Prostate gland (tissue), 2 donors: ENCODE measurements at regions not wholly inside any gene's neighbourhood (a gene's known extent, or its start where the extent isn't known, plus 50 kb on each side); places are given as distances from the start of the nearest gene placed in this dataset.

Experiments
- DNase-seq: peaks from one replicate; pipeline ENCODE4 v3.0.0-alpha.2; 2019; ENCODE audit warnings: low spot score
- H3K27ac ChIP-seq, 2 donors: fragments of 200-600 bp; sonication (generic); 2 replicates each; pipeline ENCODE4 v1.5.1; 2017 to 2019
- H3K27me3 ChIP-seq: fragments of 200-600 bp; sonication (generic); replicated peaks from 2 replicates; pipeline ENCODE4 v1.5.1; 2019; ENCODE audit not compliant: insufficient read depth
- H3K36me3 ChIP-seq, 2 donors: fragments of 200-600 bp; sonication (generic); 1 replicate in 1 of 2; 2 replicates in 1 of 2; pipeline versions ENCODE4 v1.5.1 to v1.8.1; 2017 to 2019
- H3K4me1 ChIP-seq: fragments of 200-600 bp; sonication (generic); replicated peaks from 2 replicates; pipeline ENCODE4 v1.5.1; 2019
- H3K4me3 ChIP-seq, 2 donors: fragments of 200-600 bp; sonication (generic); 2 replicates each; pipeline ENCODE4 v1.5.1; 2017 to 2019
- H3K9me3 ChIP-seq: fragments of 200-600 bp; sonication (generic); 2 replicates; pipeline ENCODE4 v1.5.1; 2017
- POLR2A ChIP-seq: fragments of 450-650 bp; IDR thresholded peaks from one replicate; pipeline ENCODE4 v1.6.1; 2016; ENCODE audit warnings: antibody characterized with exemption, mild to moderate bottlenecking
- POLR2AphosphoS5 ChIP-seq: sonication (generic); formaldehyde crosslinking; IDR thresholded peaks from one replicate; pipeline ENCODE4 v1.6.1; 2017; ENCODE audit warnings: antibody characterized with exemption
- WGBS: methylation state at CpG from one replicate; pipeline ENCODE4 v1.1.5; 2018; 5-methylcytosine and 5-hydroxymethylcytosine counted together
- intact Hi-C: fragments of 100-400 bp; cut with DNase I; formaldehyde crosslinking; loops from one replicate; pipeline ENCODE4 v1.14.2; 2022
- TF ChIP-seq, protein P1 (sequence below), 4 experiments: fragments of 200-600 bp in 2 of 4; fragments of 450-650 bp in 2 of 4; sonication (generic) in 2 of 4; IDR thresholded peaks; 1 replicate in 3 of 4; 2 replicates in 1 of 4; pipeline ENCODE4 v1.5.1; 2016 to 2019; ENCODE audit warnings: antibody characterized with exemption in 4 of 4, mild to moderate bottlenecking in 2 of 4, moderate library complexity in 2 of 4

DNA sequence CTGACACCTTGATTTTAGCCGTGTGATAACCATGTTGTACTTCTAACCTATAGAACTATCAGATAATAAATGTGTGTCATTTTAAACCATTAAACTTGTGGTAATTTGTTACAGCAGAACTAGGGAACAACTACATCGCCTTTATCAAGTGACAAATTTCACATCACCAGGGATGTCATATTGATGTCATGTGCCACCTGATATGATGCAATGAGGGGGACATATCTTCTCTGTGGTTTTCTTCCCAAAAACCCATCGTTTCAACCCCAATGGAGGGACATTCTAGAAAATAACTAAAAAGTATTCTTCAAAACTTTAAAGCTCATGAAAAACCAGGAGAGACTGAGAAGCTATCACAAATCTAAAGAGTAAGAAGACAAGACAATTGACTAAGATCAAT, 212.2 kb downstream of the ETV1 start:
- 81% methylated on average over 3 of the region's 3 CpGs for WGBS
- no peaks in the 10 kb centered on the region for H3K36me3 ChIP-seq
- H3K27me3 ChIP-seq = no peaks in the 10 kb centered on the region
- no peaks in the 10 kb centered on the region for H3K9me3 ChIP-seq
- no peak for DNase-seq
- H3K4me1 ChIP-seq = no peaks in the 10 kb centered on the region
- no peak overlapping the region for H3K4me3 ChIP-seq
- no peak for TF ChIP-seq POLR2A
- no peak for TF ChIP-seq POLR2AphosphoS5
- TF ChIP-seq, protein P1, sequence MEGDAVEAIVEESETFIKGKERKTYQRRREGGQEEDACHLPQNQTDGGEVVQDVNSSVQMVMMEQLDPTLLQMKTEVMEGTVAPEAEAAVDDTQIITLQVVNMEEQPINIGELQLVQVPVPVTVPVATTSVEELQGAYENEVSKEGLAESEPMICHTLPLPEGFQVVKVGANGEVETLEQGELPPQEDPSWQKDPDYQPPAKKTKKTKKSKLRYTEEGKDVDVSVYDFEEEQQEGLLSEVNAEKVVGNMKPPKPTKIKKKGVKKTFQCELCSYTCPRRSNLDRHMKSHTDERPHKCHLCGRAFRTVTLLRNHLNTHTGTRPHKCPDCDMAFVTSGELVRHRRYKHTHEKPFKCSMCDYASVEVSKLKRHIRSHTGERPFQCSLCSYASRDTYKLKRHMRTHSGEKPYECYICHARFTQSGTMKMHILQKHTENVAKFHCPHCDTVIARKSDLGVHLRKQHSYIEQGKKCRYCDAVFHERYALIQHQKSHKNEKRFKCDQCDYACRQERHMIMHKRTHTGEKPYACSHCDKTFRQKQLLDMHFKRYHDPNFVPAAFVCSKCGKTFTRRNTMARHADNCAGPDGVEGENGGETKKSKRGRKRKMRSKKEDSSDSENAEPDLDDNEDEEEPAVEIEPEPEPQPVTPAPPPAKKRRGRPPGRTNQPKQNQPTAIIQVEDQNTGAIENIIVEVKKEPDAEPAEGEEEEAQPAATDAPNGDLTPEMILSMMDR (IDR thresholded peaks at IDR 0.05) = no peak
- intact Hi-C loops = no loop called here
- H3K27ac ChIP-seq = no peak overlapping the region

DNA sequence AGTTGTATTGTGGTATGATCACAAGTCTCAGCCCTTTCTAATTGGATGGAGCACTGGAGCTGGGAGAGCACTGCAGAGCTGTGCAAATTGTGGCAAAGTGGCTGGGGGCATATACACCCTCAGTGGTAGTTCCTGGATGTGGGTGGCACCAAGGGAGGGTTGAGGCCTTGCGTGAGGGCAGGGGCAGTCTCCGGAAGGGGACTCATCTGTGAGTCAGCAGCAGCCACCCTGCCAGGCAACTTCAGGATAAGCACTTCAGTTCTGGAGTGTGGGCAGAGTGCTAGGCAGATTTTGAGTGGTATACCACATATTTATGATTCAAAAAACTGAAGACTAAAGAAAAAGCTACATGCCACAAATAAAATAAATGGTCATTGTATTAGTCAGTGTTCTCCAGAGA, 210.5 kb downstream of the ETV1 start:
- Histone ChIP-seq H3K9me3 (no peaks in the 10 kb centered on the region), H3K27ac (no peak overlapping the region), H3K36me3 (no peaks in the 10 kb centered on the region), H3K4me3 (no peak overlapping the region), H3K27me3 (no peaks in the 10 kb centered on the region), H3K4me1 (no peaks in the 10 kb centered on the region)
- WGBS = 78% methylated on average over 2 of the region's 2 CpGs
- intact Hi-C loops = no loop called here
- TF ChIP-seq POLR2A (no peak), POLR2AphosphoS5 (no peak)
- TF ChIP-seq, protein P1 (IDR thresholded peaks at IDR 0.05) = no peak
- DNase-seq = no peak

DNA sequence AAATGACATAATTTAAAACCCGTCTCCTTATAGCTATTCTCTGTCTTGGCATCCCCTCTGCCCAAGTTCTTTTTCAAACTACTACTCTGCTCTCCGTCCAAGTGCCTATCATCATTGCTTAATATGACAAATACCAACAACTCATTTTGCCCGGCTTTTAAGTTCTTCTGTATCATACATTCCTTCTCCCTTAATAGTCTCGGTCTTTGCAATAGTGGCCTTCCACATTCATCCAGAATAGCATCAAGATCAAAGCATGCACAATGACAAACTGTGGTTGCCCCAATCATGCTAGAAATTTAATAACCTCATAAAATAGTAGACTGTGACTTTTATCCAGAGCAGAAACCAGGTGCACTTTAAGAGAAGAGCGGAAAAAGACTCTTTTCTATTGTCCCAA, 198.9 kb downstream of the ETV1 start:
- Histone ChIP-seq H3K27me3 (no peaks in the 10 kb centered on the region), H3K27ac (no peak overlapping the region), H3K9me3 (no peaks in the 10 kb centered on the region), H3K4me3 (no peak overlapping the region), H3K36me3 (no peaks in the 10 kb centered on the region), H3K4me1 (no peaks in the 10 kb centered on the region)
- WGBS = 57% methylated on average over 5 of the region's 5 CpGs
- no peak for DNase-seq
- TF ChIP-seq POLR2A (no peak), POLR2AphosphoS5 (no peak)
- TF ChIP-seq, protein P1 (IDR thresholded peaks at IDR 0.05) = no peak
- intact Hi-C loops = no loop called here

DNA sequence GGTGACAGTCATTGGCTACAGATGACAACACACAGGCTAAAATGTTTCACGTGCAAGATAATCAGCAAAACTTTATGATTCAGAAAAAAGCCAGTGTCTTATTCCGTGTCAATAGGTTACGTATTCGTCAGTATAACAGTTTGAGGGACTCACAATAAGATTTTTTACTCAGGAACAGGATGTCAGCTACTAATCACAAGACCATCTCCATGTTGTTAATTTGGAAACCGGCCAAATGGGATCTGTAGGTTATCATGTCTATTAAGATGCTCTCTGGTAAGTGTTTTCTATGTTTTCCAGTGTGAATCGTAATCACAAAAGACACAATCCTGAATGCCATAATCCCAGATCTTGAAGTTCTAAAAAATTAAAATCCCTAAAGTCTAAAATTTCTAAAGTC, 197.3 kb downstream of the ETV1 start:
- Histone ChIP-seq H3K4me1 (no peaks in the 10 kb centered on the region), H3K9me3 (no peaks in the 10 kb centered on the region), H3K36me3 (no peaks in the 10 kb centered on the region), H3K4me3 (no peak overlapping the region), H3K27me3 (no peaks in the 10 kb centered on the region), H3K27ac (no peak overlapping the region)
- intact Hi-C loops = no loop called here
- DNase-seq = no peak
- TF ChIP-seq, protein P1 (IDR thresholded peaks at IDR 0.05) = no peak
- no peak for TF ChIP-seq POLR2AphosphoS5
- TF ChIP-seq POLR2A = no peak
- 81% methylated on average over 6 of the region's 6 CpGs for WGBS

DNA sequence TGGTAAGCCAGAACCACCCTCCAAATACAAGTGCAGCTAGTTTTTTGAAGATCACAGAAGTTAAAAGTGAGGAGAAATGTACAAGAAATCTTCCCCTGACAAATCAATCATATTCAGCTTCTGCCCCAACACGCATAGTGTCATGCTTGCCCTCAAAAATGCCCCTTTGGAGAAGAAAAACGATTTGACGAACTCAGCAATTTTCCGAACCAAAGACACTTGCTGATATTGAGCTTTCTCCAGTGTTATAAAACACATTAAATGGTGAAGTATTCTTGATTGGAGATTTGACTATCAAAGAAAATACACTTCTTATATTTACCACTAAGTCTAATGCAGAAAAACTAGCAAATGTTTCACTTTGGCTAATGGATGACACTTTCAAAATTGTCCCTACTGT, 195.5 kb downstream of the ETV1 start:
- intact Hi-C loops = no loop called here
- Histone ChIP-seq H3K27ac (no peak overlapping the region), H3K4me1 (no peaks in the 10 kb centered on the region), H3K9me3 (no peaks in the 10 kb centered on the region), H3K36me3 (no peaks in the 10 kb centered on the region), H3K4me3 (no peak overlapping the region), H3K27me3 (no peaks in the 10 kb centered on the region)
- DNase-seq = no peak
- WGBS = 86% methylated on average over 4 of the region's 4 CpGs
- TF ChIP-seq POLR2AphosphoS5 (no peak), POLR2A (no peak)
- TF ChIP-seq, protein P1 (IDR thresholded peaks at IDR 0.05) = no peak
